ENCODE measurements at regions not wholly inside any gene's neighbourhood (a gene's known extent, or its start where the extent isn't known, plus 50 kb on each side); places are given as distances from the start of the nearest gene placed in this dataset.

DNA sequence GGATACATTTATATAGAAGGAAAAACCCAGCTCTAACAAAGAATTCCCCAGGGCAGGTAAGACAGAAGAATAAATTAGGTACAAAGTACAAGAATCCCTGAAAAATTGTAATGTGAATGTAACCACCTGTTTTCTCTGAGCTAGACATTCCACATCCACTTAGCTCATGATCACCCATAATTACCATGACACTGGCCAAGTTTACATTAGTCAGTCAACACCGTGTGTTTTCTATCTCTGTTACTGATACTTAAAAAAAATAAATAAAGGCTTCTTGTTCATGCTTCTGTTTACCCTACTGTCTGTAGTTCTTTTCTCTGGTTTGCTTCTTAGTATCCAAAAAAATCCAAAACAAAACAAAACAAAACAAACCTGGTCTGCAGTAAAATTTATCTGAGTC, 66.0 kb downstream of the CBLL2 start:
- TF ChIP-seq, protein P1, sequence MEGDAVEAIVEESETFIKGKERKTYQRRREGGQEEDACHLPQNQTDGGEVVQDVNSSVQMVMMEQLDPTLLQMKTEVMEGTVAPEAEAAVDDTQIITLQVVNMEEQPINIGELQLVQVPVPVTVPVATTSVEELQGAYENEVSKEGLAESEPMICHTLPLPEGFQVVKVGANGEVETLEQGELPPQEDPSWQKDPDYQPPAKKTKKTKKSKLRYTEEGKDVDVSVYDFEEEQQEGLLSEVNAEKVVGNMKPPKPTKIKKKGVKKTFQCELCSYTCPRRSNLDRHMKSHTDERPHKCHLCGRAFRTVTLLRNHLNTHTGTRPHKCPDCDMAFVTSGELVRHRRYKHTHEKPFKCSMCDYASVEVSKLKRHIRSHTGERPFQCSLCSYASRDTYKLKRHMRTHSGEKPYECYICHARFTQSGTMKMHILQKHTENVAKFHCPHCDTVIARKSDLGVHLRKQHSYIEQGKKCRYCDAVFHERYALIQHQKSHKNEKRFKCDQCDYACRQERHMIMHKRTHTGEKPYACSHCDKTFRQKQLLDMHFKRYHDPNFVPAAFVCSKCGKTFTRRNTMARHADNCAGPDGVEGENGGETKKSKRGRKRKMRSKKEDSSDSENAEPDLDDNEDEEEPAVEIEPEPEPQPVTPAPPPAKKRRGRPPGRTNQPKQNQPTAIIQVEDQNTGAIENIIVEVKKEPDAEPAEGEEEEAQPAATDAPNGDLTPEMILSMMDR (IDR thresholded peaks at IDR 0.05), result no peak
- no peak for TF ChIP-seq EP300 (IDR thresholded peaks at IDR 0.05)
- TF ChIP-seq POLR2A (IDR thresholded peaks at IDR 0.05), result no peak
- no peak for TF ChIP-seq POLR2AphosphoS5 (IDR thresholded peaks at IDR 0.05)
